K562 (cell line): ENCODE measurements at regions not wholly inside any gene's neighbourhood (a gene's known extent, or its start where the extent isn't known, plus 50 kb on each side); places are given as distances from the start of the nearest gene placed in this dataset.

Source experiments
- ATAC-seq: fragments of 200-7000 bp; cut with Tn5 transposase; 3 replicates; pipeline ENCODE4 v1.9.1; 2020; ENCODE audit warnings: moderate library complexity
- BruUV-seq: library from RNA; stranded (reverse); fragments of 400-500 nt; replicated peaks from 2 replicates; lab custom pipeline; 2021; lab: Mats Ljungman, UMichigan
- CTCF ChIA-PET: fragments of 300-600 bp; formaldehyde crosslinking; extraction: SDS; loops from one replicate; lab custom pipeline; 2021; ENCODE audit warnings: low intra/inter-chr PET ratio; lab: Yijun Ruan, JAX
- POLR2A ChIA-PET: fragments of 300-600, 350-650 bp; sonication (Branson Sonifier 250); formaldehyde crosslinking; extraction: SDS; loops from one replicate; lab custom pipeline; 2021; ENCODE audit warnings: antibody characterized with exemption, inconsistent platforms; lab: Yijun Ruan, JAX
- DNase-seq, 4 experiments: peaks; one replicate each; pipeline versions ENCODE4 v3.0.0 to v3.0.0-alpha.2; 2011 to 2018; ENCODE audit warnings: low spot score in 3 of 4, mixed read lengths in 3 of 4; ENCODE audit errors: extremely low read depth in 1 of 4
- FAIRE-seq: peaks from 2 replicates; lab custom pipeline; 2011; peaks lifted over from hg19 to GRCh38; lab: Jason Lieb, UNC
- H2AFZ ChIP-seq: 2 replicates; pipeline ENCODE4 v1.6.0; 2011; ENCODE audit warnings: low read depth, low read length, control low read depth, inconsistent platforms
- H3K27ac ChIP-seq: fragments of 200-600 bp; 3 replicates; pipeline ENCODE4 v1.8.0; 2011; ENCODE audit warnings: low read depth, mild to moderate bottlenecking, control low read depth, inconsistent platforms, low read length, moderate library complexity, mixed read lengths; ENCODE audit errors: extremely low read depth
- H3K27me3 ChIP-seq, 2 experiments: fragments of 300-600 bp in 1 of 2; 2 replicates in 1 of 2; 3 replicates in 1 of 2; pipeline versions ENCODE4 v1.6.0 to v1.8.0; 2011; ENCODE audit warnings: inconsistent platforms in 2 of 2, low read length in 2 of 2, mild to moderate bottlenecking in 1 of 2, mixed read lengths in 1 of 2, moderate library complexity in 1 of 2; ENCODE audit not compliant: control insufficient read depth in 2 of 2, insufficient read depth in 2 of 2
- H3K36me3 ChIP-seq: fragments of 300-600 bp; 3 replicates; pipeline ENCODE4 v1.8.0; 2011; ENCODE audit warnings: mild to moderate bottlenecking, low read length, inconsistent platforms; ENCODE audit not compliant: control insufficient read depth, insufficient read depth
- H3K4me1 ChIP-seq, 2 experiments: fragments of 200-600 bp in 1 of 2; replicated peaks in 1 of 2; 2 replicates in 1 of 2; 3 replicates in 1 of 2; pipeline versions ENCODE4 v1.5.1 to v1.8.0; 2011; ENCODE audit warnings: inconsistent platforms in 2 of 2, low read length in 2 of 2, mild to moderate bottlenecking in 1 of 2, mixed read lengths in 1 of 2, moderate library complexity in 1 of 2; ENCODE audit not compliant: control insufficient read depth in 2 of 2, insufficient read depth in 2 of 2
- H3K4me2 ChIP-seq: 2 replicates; pipeline ENCODE4 v1.6.1; 2011; ENCODE audit warnings: low read length, control low read depth, inconsistent platforms, mixed read lengths; ENCODE audit not compliant: insufficient read depth
- H3K4me3 ChIP-seq: fragments of 200-600 bp; sonication (generic), shearing (Covaris generic); 2 replicates; pipeline ENCODE4 v1.5.1; 2016; ENCODE audit warnings: control low read depth, inconsistent platforms
- H3K79me2 ChIP-seq: fragments of 200-600 bp; 3 replicates; pipeline ENCODE4 v1.8.0; 2011; ENCODE audit warnings: low read length, inconsistent platforms; ENCODE audit not compliant: control insufficient read depth, insufficient read depth
- H3K9ac ChIP-seq, 2 experiments: 2 replicates each; pipeline versions ENCODE4 v1.6.0 to v1.6.1; 2011; ENCODE audit warnings: low read depth in 2 of 2, low read length in 2 of 2, control low read depth in 1 of 2, inconsistent platforms in 1 of 2, mild to moderate bottlenecking in 1 of 2, mixed read lengths in 1 of 2; ENCODE audit not compliant: insufficient read depth in 1 of 2
- H3K9me1 ChIP-seq: one replicate; pipeline ENCODE4 v1.6.0; 2011; ENCODE audit warnings: inconsistent platforms, mild to moderate bottlenecking, low read length, moderate library complexity; ENCODE audit not compliant: control insufficient read depth, insufficient read depth
- H3K9me3 ChIP-seq: replicated peaks from 2 replicates; pipeline ENCODE4 v1.5.1; 2011; ENCODE audit warnings: low read depth, low read length, inconsistent platforms; ENCODE audit not compliant: control insufficient read depth, insufficient read depth
- H4K20me1 ChIP-seq: replicated peaks from 2 replicates; pipeline ENCODE4 v1.6.1; 2011; ENCODE audit warnings: low read length, inconsistent platforms, mixed read lengths; ENCODE audit not compliant: control insufficient read depth, insufficient read depth
- CTCFL ChIP-seq: IDR thresholded peaks from 2 replicates; pipeline ENCODE4 v1.6.1; 2011; ENCODE audit warnings: borderline replicate concordance, low read depth, mild to moderate bottlenecking, moderate library complexity, low read length; ENCODE audit not compliant: insufficient read depth, poor library complexity, severe bottlenecking
- PURB ChIP-seq: sonication (generic); formaldehyde crosslinking; IDR thresholded peaks from 2 replicates; pipeline ENCODE4 v1.9.0; 2021; ENCODE audit warnings: low read depth, mild to moderate bottlenecking, missing genetic modification reagents
- SPI1 ChIP-seq: IDR thresholded peaks from 2 replicates; pipeline ENCODE4 v1.6.1; 2011; ENCODE audit warnings: low read depth, low read length, control low read depth, borderline replicate concordance
- ZFP36 ChIP-seq: fragments of 150-350 bp; IDR thresholded peaks from 2 replicates; pipeline ENCODE4 v1.6.1; 2018; ENCODE audit warnings: low read length, low read depth; ENCODE audit not compliant: partially characterized antibody
- ZNF217 ChIP-seq: sonication (generic); formaldehyde crosslinking; IDR thresholded peaks from 2 replicates; pipeline ENCODE4 v1.8.0; 2022; ENCODE audit warnings: mild to moderate bottlenecking, missing genetic modification reagents
- WGBS: fragments of 100-300 bp; shearing (Covaris generic); methylation state at CpG from one replicate; pipeline ENCODE4 v1.1.6; 2016; ENCODE audit warnings: low coverage, mixed read lengths; ENCODE audit not compliant: insufficient coverage; ENCODE audit errors: missing lambda C conversion rate; 5-methylcytosine and 5-hydroxymethylcytosine counted together
- in situ Hi-C: fragments of 300-500 bp; cut with MboI; formaldehyde crosslinking; loops from 4 replicates; pipeline ENCODE4 v1.15.0; 2018; ENCODE audit warnings: inconsistent platforms, mixed read lengths
- intact Hi-C: fragments of 100-400 bp; cut with micrococcal nuclease; formaldehyde crosslinking; loops from 2 replicates; pipeline ENCODE4 v1.14.2; 2022

GRCh38 chr18:32576296-32576916, 105.7 kb upstream of the GAREM1 start:
- TF ChIP-seq ZFP36 (no peak), CTCFL (no peak), PURB (no peak), ZNF217 (CRISPR knock-in tag) (no peak), SPI1 (no peak)
- H4K20me1 ChIP-seq: no peaks in the 10 kb centered on the region
- no peaks in the 10 kb centered on the region for H3K4me1 ChIP-seq
- no peak overlapping the region for H3K4me3 ChIP-seq
- intact Hi-C loops (no loop called here), in situ Hi-C loops (no loop called here)
- no peak overlapping the region for H3K4me2 ChIP-seq
- ATAC-seq (peak; percentile 51; the same call in 1 of the 3 replicates), FAIRE-seq (no peak), DNase-seq (peak in 1 of 4 experiments; percentile 6)
- no peak overlapping the region for H2AFZ ChIP-seq
- H3K27ac ChIP-seq: no peak overlapping the region
- no peaks in the 10 kb centered on the region for H3K36me3 ChIP-seq
- no peaks in the 10 kb centered on the region for H3K9me1 ChIP-seq
- H3K27me3 ChIP-seq: no peaks in the 10 kb centered on the region
- no peak overlapping the region for H3K9ac ChIP-seq
- 0% methylated on average over 7 of the region's 7 CpGs for WGBS
- CTCF ChIA-PET: no interaction called here
- POLR2A ChIA-PET: no interaction called here
- no TSS peak for BruUV-seq
- no peaks in the 10 kb centered on the region for H3K79me2 ChIP-seq
- no peaks in the 10 kb centered on the region for H3K9me3 ChIP-seq
